H9 (cell line): ENCODE measurements at regions not wholly inside any gene's neighbourhood (a gene's known extent, or its start where the extent isn't known, plus 50 kb on each side); places are given as distances from the start of the nearest gene placed in this dataset.

Experiments used
- DNase-seq: peaks from one replicate; pipeline ENCODE4 v3.0.0-alpha.2; 2017
- H2AFZ ChIP-seq: one replicate; pipeline ENCODE4 v1.6.1; 2013; ENCODE audit warnings: mild to moderate bottlenecking, low read length, control low read depth, moderate library complexity
- H2AK5ac ChIP-seq: 2 replicates; pipeline ENCODE4 v1.6.1; 2013; ENCODE audit warnings: low read length, control low read depth, mixed read lengths; ENCODE audit not compliant: insufficient read length
- H2BK120ac ChIP-seq: one replicate; pipeline ENCODE4 v1.6.1; 2013; ENCODE audit warnings: low read depth, mild to moderate bottlenecking, low read length, control low read depth, inconsistent platforms; ENCODE audit not compliant: poor library complexity, severe bottlenecking
- H2BK12ac ChIP-seq: 2 replicates; pipeline ENCODE4 v1.6.1; 2013; ENCODE audit warnings: low read length, control low read depth, mixed read lengths, low read depth; ENCODE audit not compliant: insufficient read length
- H2BK15ac ChIP-seq: 2 replicates; pipeline ENCODE4 v1.6.1; 2013; ENCODE audit warnings: low read depth, low read length, control low read depth
- H2BK20ac ChIP-seq: one replicate; pipeline ENCODE4 v1.6.1; 2013; ENCODE audit warnings: low read depth, mild to moderate bottlenecking, low read length, control low read depth, inconsistent platforms; ENCODE audit not compliant: poor library complexity, severe bottlenecking
- H2BK5ac ChIP-seq: 2 replicates; pipeline ENCODE4 v1.6.1; 2013; ENCODE audit warnings: low read length, control low read depth, mixed read lengths; ENCODE audit not compliant: insufficient read length
- H3K14ac ChIP-seq: 2 replicates; pipeline ENCODE4 v1.6.1; 2013; ENCODE audit warnings: low read length, control low read depth; ENCODE audit not compliant: insufficient read depth
- H3K18ac ChIP-seq: 2 replicates; pipeline ENCODE4 v1.6.1; 2013; ENCODE audit warnings: low read depth, mild to moderate bottlenecking, mixed read lengths, low read length, control low read depth; ENCODE audit not compliant: insufficient read length
- H3K23ac ChIP-seq: 2 replicates; pipeline ENCODE4 v1.6.1; 2013; ENCODE audit warnings: low read length, control low read depth, mixed read lengths, low read depth; ENCODE audit not compliant: insufficient read length
- H3K23me2 ChIP-seq: 2 replicates; pipeline ENCODE4 v1.6.1; 2013; ENCODE audit warnings: low read depth, mild to moderate bottlenecking, mixed read lengths, low read length, control low read depth; ENCODE audit not compliant: insufficient read length, poor library complexity, severe bottlenecking
- H3K27ac ChIP-seq: 2 replicates; pipeline ENCODE4 v1.5.1; 2013; ENCODE audit warnings: low read length, control low read depth, mixed read lengths, low read depth; ENCODE audit not compliant: insufficient read length
- H3K27me3 ChIP-seq: 2 replicates; pipeline ENCODE4 v1.6.1; 2013; ENCODE audit warnings: low read length, control low read depth, inconsistent platforms; ENCODE audit not compliant: insufficient read depth
- H3K4ac ChIP-seq: 2 replicates; pipeline ENCODE4 v1.6.1; 2013; ENCODE audit warnings: low read depth, mild to moderate bottlenecking, control low read depth, inconsistent platforms, low read length, moderate library complexity
- H3K4me1 ChIP-seq: 2 replicates; pipeline ENCODE4 v1.6.1; 2013; ENCODE audit warnings: low read length, control low read depth, inconsistent platforms; ENCODE audit not compliant: insufficient read depth
- H3K4me2 ChIP-seq: 2 replicates; pipeline ENCODE4 v1.6.1; 2013; ENCODE audit warnings: low read length, control low read depth, mixed read lengths; ENCODE audit not compliant: insufficient read length, insufficient read depth
- H3K56ac ChIP-seq: 2 replicates; pipeline ENCODE4 v1.6.1; 2013; ENCODE audit warnings: low read depth, mild to moderate bottlenecking, mixed read lengths, low read length, control low read depth; ENCODE audit not compliant: insufficient read length
- H3K79me1 ChIP-seq: 2 replicates; pipeline ENCODE4 v1.6.1; 2013; ENCODE audit warnings: low read depth, mild to moderate bottlenecking, moderate library complexity, low read length, control low read depth, inconsistent platforms; ENCODE audit not compliant: insufficient read depth, poor library complexity, severe bottlenecking
- H3K79me2 ChIP-seq: 2 replicates; pipeline ENCODE4 v1.6.1; 2013; ENCODE audit warnings: low read length, control low read depth, inconsistent platforms; ENCODE audit not compliant: insufficient read depth
- H3K9ac ChIP-seq: 2 replicates; pipeline ENCODE4 v1.6.1; 2013; ENCODE audit warnings: low read length, control low read depth, mixed read lengths; ENCODE audit not compliant: insufficient read length; ENCODE audit errors: extremely low read depth
- H3K9me3 ChIP-seq: one replicate; pipeline ENCODE4 v1.6.1; 2013; ENCODE audit warnings: low read depth, low read length, inconsistent platforms; ENCODE audit not compliant: control insufficient read depth
- H3T11ph ChIP-seq: one replicate; pipeline ENCODE4 v1.6.1; 2013; ENCODE audit warnings: mild to moderate bottlenecking, low read length, control low read depth, inconsistent platforms
- H4K20me1 ChIP-seq: one replicate; pipeline ENCODE4 v1.6.1; 2013; ENCODE audit not compliant: control insufficient read depth, insufficient read length, insufficient read depth
- H4K5ac ChIP-seq: 2 replicates; pipeline ENCODE4 v1.6.1; 2013; ENCODE audit warnings: low read depth, mild to moderate bottlenecking, mixed read lengths, low read length, control low read depth; ENCODE audit not compliant: insufficient read length
- H4K8ac ChIP-seq: replicated peaks from 2 replicates; pipeline ENCODE4 v1.6.1; 2013; ENCODE audit warnings: low read length, control low read depth, mixed read lengths, low read depth; ENCODE audit not compliant: insufficient read length
- H4K91ac ChIP-seq: 2 replicates; pipeline ENCODE4 v1.6.1; 2013; ENCODE audit warnings: low read depth, mild to moderate bottlenecking, moderate library complexity, mixed read lengths, low read length, control low read depth; ENCODE audit not compliant: insufficient read length
- H3K27ac Mint-ChIP-seq, 3 experiments: 2 replicates in 2 of 3; 3 replicates in 1 of 3; pipeline ENCODE4 v1.8.0; 2020 to 2021; ENCODE audit warnings: mixed read lengths in 3 of 3, mild to moderate bottlenecking in 1 of 3, moderate library complexity in 1 of 3
- H3K27me3 Mint-ChIP-seq: 2 replicates; pipeline ENCODE4 v1.8.0; 2021; ENCODE audit warnings: low read depth, mild to moderate bottlenecking, moderate library complexity, mixed read lengths
- H3K36me3 Mint-ChIP-seq, 3 experiments: 2 replicates in 2 of 3; 3 replicates in 1 of 3; pipeline ENCODE4 v1.8.0; 2020 to 2021; ENCODE audit warnings: low read depth in 3 of 3, mixed read lengths in 3 of 3; ENCODE audit not compliant: insufficient read depth in 1 of 3
- H3K4me1 Mint-ChIP-seq, 2 experiments: 2 replicates each; pipeline ENCODE4 v1.8.0; 2020; ENCODE audit warnings: mixed read lengths in 2 of 2
- H3K4me3 Mint-ChIP-seq, 2 experiments: 2 replicates in 1 of 2; 3 replicates in 1 of 2; pipeline ENCODE4 v1.8.0; 2020 to 2021; ENCODE audit warnings: mild to moderate bottlenecking in 2 of 2, mixed read lengths in 2 of 2, moderate library complexity in 1 of 2
- H3K9me3 Mint-ChIP-seq, 2 experiments: 2 replicates in 1 of 2; 3 replicates in 1 of 2; pipeline ENCODE4 v1.8.0; 2020; ENCODE audit warnings: mild to moderate bottlenecking in 2 of 2, mixed read lengths in 2 of 2, moderate library complexity in 1 of 2
- WGBS: extraction: QIAGEN DNeasy Blood & Tissue Kit; methylation state at CpG from one replicate; pipeline ENCODE4 v1.1.7; 2013; ENCODE audit warnings: missing lambda C conversion rate, low lambda C conversion rate, mixed read lengths; ENCODE audit not compliant: insufficient read length; ENCODE audit errors: extremely low coverage; 5-methylcytosine and 5-hydroxymethylcytosine counted together
- TF ChIP-seq, protein P1 (sequence below): fragments of 200-600 bp; sonication (generic); conservative IDR thresholded peaks from 3 replicates; pipeline ENCODE4 v1.8.0; 2021; ENCODE audit warnings: antibody characterized with exemption, mild to moderate bottlenecking

DNA sequence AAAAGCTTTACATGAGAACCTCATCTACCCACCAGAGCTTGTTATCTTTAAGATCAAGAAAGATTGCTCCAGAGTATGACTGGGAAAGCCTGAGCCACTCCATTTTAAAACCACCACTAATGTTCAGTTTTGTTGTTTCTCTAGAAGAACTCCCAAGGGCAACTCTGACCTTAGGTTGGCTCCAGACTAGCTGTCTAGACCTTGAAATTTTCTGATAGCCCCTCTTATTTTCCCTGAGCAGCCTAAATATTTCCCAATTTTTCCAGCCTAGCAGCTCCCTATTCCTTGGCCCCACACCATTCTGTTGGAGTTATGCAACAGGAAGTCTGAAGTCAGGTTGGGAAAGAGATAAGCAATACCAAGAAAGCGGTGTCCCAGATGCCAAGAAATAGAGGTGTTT lies 84.6 kb upstream of the TCF21 start:
- H3K27me3 ChIP-seq: no peaks in the 10 kb centered on the region
- no peak overlapping the region for H3K56ac ChIP-seq
- no peaks in the 10 kb centered on the region for H3K4me1 ChIP-seq
- WGBS: no CpG with 5 or more reads among the region's 1 CpG
- TF ChIP-seq, protein P1, sequence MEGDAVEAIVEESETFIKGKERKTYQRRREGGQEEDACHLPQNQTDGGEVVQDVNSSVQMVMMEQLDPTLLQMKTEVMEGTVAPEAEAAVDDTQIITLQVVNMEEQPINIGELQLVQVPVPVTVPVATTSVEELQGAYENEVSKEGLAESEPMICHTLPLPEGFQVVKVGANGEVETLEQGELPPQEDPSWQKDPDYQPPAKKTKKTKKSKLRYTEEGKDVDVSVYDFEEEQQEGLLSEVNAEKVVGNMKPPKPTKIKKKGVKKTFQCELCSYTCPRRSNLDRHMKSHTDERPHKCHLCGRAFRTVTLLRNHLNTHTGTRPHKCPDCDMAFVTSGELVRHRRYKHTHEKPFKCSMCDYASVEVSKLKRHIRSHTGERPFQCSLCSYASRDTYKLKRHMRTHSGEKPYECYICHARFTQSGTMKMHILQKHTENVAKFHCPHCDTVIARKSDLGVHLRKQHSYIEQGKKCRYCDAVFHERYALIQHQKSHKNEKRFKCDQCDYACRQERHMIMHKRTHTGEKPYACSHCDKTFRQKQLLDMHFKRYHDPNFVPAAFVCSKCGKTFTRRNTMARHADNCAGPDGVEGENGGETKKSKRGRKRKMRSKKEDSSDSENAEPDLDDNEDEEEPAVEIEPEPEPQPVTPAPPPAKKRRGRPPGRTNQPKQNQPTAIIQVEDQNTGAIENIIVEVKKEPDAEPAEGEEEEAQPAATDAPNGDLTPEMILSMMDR: no peak
- H2BK20ac ChIP-seq: no peak overlapping the region
- H3K9ac ChIP-seq: no peak overlapping the region
- H3K4me1 Mint-ChIP-seq: no peaks in the 10 kb centered on the region
- H3K27ac Mint-ChIP-seq: no peak overlapping the region
- no peaks in the 10 kb centered on the region for H3K79me2 ChIP-seq
- H4K5ac ChIP-seq: no peak overlapping the region
- peaks cover 2% of the 10 kb centered on the region; the same call in 1 of the 2 replicates for H3K27me3 Mint-ChIP-seq
- H3K27ac ChIP-seq: no peak overlapping the region
- H3K18ac ChIP-seq: no peak overlapping the region
- H2BK15ac ChIP-seq: no peak overlapping the region
- no peak overlapping the region for H3K4me2 ChIP-seq
- no peaks in the 10 kb centered on the region; a peak in 1 of 5 replicates for H3K9me3 Mint-ChIP-seq
- no peaks in the 10 kb centered on the region for H3K36me3 Mint-ChIP-seq
- no peak for DNase-seq
- no peak overlapping the region for H4K91ac ChIP-seq
- H3K79me1 ChIP-seq: no peaks in the 10 kb centered on the region
- no peak overlapping the region for H4K8ac ChIP-seq
- H2BK5ac ChIP-seq: no peak overlapping the region
- no peak overlapping the region for H3T11ph ChIP-seq
- no peaks in the 10 kb centered on the region for H4K20me1 ChIP-seq
- H2BK120ac ChIP-seq: no peak overlapping the region
- no peak overlapping the region for H3K14ac ChIP-seq
- H3K23me2 ChIP-seq: no peaks in the 10 kb centered on the region
- no peak overlapping the region for H3K23ac ChIP-seq
- no peak overlapping the region for H3K4ac ChIP-seq
- no peak overlapping the region for H2AFZ ChIP-seq
- H2AK5ac ChIP-seq: no peak overlapping the region
- no peaks in the 10 kb centered on the region for H3K9me3 ChIP-seq
- H2BK12ac ChIP-seq: no peak overlapping the region
- no peak overlapping the region for H3K4me3 Mint-ChIP-seq
